Activated T-cell treated with anti-CD3 and anti-CD28 coated beads, Interleukin-2, amount 50 U/mL, for 72 hours (primary cell): ENCODE measurements at regions not wholly inside any gene's neighbourhood (a gene's known extent, or its start where the extent isn't known, plus 50 kb on each side); places are given as distances from the start of the nearest gene placed in this dataset.

ENCODE experiments used
- ATAC-seq, 2 donors: fragments of 150-1000 bp; cut with Tn5 transposase; replicated peaks in 1 of 2; 2 replicates each; pipeline ENCODE4 v1.10.0; 2021; ENCODE audit warnings: moderate library complexity in 2 of 2, mild to moderate bottlenecking in 1 of 2
- DNase-seq, 2 donors: peaks; one replicate each; pipeline ENCODE4 v3.0.0; 2021 to 2022; ENCODE audit warnings: mixed read lengths in 1 of 2
- H3K27ac Mint-ChIP-seq: one replicate; pipeline ENCODE4 v1.8.0; 2022; ENCODE audit warnings: mild to moderate bottlenecking, moderate library complexity, mixed read lengths
- H3K27me3 Mint-ChIP-seq: one replicate; pipeline ENCODE4 v1.8.0; 2022; ENCODE audit warnings: low read depth, mixed read lengths
- H3K36me3 Mint-ChIP-seq, 2 donors: one replicate each; pipeline ENCODE4 v1.8.0; 2022; ENCODE audit warnings: mixed read lengths in 2 of 2, mild to moderate bottlenecking in 1 of 2; ENCODE audit not compliant: insufficient read depth in 2 of 2
- H3K4me1 Mint-ChIP-seq: one replicate; pipeline ENCODE4 v1.8.0; 2022; ENCODE audit warnings: low read depth, mixed read lengths
- H3K4me3 Mint-ChIP-seq, 2 donors: one replicate each; pipeline ENCODE4 v1.8.0; 2022; ENCODE audit warnings: mild to moderate bottlenecking in 2 of 2, mixed read lengths in 2 of 2, moderate library complexity in 2 of 2
- H3K9me3 Mint-ChIP-seq, 2 donors: one replicate each; pipeline ENCODE4 v1.8.0; 2022; ENCODE audit warnings: mixed read lengths in 2 of 2

DNA sequence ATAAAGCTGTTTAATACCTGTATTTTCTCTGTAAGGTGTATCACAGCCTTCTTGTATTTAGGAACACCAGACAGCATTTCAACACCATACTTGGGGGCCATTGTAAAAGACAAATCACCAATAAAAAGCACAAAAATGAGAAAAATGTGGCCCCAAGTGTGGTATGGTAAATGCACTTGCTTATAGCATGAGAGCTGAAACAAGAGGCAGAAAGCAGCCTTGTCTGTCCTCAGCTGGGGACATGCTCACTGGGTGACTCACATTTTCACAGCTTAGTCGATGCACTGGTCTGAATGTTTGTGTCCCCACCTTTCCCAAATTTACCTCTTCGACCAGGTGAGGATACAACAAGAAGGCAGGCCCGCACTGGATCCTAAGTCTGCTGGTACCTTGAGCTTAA is 639.7 kb upstream of the AGA start:
- Mint-ChIP-seq H3K27me3 (no peaks in the 10 kb centered on the region), H3K27ac (no peak overlapping the region), H3K4me3 (no peak overlapping the region), H3K9me3 (peaks cover 0 to 2% of the 10 kb centered on the region in 2 donors), H3K36me3 (no peaks in the 10 kb centered on the region), H3K4me1 (no peaks in the 10 kb centered on the region)
- DNase-seq (no peak), ATAC-seq (no peak)

DNA sequence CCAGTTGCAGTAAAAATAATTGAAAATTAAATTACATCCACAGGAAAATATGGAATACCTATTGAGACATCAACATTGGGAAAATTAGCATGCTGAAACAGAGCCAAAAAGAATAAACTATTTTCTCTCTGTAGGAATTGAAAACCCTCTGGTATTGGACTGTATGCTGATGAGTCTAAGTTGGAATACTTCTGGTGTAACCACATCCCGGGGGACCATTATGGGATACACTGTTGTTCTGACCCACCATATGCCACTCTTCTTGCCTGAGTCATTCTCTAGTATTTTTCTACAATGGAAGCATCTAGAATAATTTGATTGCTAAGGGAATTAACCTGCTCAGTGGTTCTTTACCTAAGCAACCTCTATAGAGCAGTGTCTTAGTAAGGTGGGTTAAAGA is 640.7 kb upstream of the AGA start:
- DNase-seq (no peak), ATAC-seq (no peak)
- Mint-ChIP-seq H3K27me3 (no peaks in the 10 kb centered on the region), H3K4me3 (no peak overlapping the region), H3K27ac (no peak overlapping the region), H3K36me3 (no peaks in the 10 kb centered on the region), H3K4me1 (no peaks in the 10 kb centered on the region), H3K9me3 (peaks cover 0 to 2% of the 10 kb centered on the region in 2 donors)

DNA sequence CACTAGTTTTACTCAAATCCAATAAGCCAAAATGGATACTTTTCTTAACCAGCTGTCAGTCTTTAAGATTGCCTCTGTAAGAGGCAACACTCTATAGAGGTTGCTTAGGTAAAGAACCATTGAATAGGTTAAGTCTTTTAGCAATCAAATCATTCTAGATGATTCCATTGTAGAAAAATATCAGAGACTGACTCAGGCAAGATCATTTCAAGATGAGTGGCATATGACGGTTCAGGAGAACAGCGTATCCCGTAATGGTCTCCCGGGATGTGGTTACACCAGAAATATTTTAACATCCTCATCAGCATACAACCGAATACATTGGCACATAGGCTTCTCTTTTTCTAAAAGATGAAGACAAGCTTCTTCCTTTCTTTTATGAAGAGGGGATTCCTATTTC is 641.7 kb upstream of the AGA start:
- no peaks in the 10 kb centered on the region for H3K27me3 Mint-ChIP-seq
- H3K4me1 Mint-ChIP-seq, result no peaks in the 10 kb centered on the region
- H3K27ac Mint-ChIP-seq, result no peak overlapping the region
- H3K9me3 Mint-ChIP-seq, result peaks cover 2% of the 10 kb centered on the region in 2 donors
- DNase-seq, result no peak
- no peak overlapping the region for H3K4me3 Mint-ChIP-seq
- H3K36me3 Mint-ChIP-seq, result no peaks in the 10 kb centered on the region
- no peak for ATAC-seq

DNA sequence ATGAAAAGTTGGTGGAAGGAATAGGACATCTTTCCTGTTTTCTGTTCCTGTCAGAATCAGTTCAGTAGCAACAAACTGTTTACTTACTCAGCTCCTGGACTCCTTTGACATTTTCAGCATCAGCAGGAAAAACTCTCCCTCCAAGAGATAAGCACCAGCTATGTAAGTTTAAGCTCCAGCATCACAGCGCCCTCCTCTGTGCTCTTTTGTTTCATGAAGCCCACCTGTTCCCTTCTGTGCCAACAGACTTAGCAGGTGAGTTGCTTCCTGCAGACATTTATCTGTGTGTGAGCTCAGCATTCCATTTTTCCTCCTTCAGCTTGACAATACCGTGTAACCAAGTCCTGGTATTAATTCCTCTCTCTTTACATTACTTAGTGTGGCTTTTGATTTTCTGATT is 644.1 kb upstream of the AGA start:
- Mint-ChIP-seq H3K4me3 (no peak overlapping the region), H3K27ac (no peak overlapping the region), H3K27me3 (no peaks in the 10 kb centered on the region), H3K36me3 (no peaks in the 10 kb centered on the region), H3K4me1 (no peaks in the 10 kb centered on the region), H3K9me3 (peaks cover 0 to 5% of the 10 kb centered on the region in 2 donors)
- ATAC-seq (no peak), DNase-seq (no peak)

DNA sequence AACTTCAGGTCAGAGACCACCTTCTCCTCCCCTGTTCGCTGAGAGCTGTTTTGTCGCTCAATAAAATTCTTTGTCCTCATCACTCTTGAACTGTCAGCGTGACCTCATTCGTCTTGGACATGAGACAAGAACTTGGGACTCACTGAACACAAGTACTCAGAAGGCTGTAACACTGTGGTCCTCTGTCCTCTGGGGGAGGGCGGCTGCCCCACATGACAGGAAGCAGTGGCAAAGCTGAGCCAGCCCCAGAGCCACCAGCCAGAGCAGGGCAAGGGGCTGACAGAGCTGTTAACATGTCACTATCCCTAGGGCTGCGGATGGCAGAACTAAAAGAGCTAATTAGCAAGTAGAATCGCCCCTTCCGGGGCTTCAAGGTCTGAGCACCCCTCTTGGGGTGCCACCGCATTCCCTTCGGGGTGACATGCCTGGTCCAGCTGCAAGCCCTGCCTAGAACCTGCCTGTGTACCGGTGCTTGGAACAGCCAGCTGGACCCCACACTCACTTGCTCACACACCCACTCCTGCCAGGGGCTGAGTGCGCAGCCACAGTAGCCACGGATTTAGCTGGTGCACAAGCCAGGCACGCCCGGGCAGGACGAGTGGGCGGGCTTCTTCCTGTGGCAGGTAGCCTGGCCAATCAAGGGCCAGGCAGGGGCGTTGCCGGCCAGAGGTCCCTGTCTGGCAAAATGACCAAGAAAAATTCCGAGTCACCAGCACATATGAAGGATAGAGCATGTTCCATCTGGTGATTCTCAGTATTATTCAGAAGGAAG is 648.6 kb upstream of the AGA start:
- H3K4me3 Mint-ChIP-seq, result no peak overlapping the region
- no peaks in the 10 kb centered on the region for H3K27me3 Mint-ChIP-seq
- no peak for DNase-seq
- no peak overlapping the region for H3K27ac Mint-ChIP-seq
- ATAC-seq, result no peak
- H3K9me3 Mint-ChIP-seq, result peaks cover 0 to 5% of the 10 kb centered on the region in 2 donors
- no peaks in the 10 kb centered on the region for H3K4me1 Mint-ChIP-seq
- H3K36me3 Mint-ChIP-seq, result no peaks in the 10 kb centered on the region

DNA sequence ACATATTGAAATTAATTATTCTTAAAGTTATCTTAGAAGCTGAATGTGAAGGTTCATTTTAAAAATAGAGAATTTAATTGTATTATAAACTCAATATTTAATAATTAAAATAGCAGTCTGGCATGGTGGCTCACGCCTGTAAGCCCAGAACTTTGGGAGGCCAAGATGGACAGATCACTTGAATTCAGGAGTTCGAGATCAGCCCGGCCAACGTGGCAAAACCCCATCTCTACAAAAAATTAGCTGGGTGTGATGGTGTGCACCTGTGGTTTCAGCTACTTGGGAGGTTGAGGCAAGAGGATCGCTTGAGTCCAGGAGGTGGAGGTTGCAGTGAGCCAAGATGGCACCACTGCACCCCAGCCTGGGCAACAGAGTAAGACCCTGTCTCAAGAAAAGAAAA is 659.9 kb upstream of the AGA start:
- Mint-ChIP-seq H3K27ac (no peak overlapping the region), H3K27me3 (no peaks in the 10 kb centered on the region), H3K36me3 (no peaks in the 10 kb centered on the region), H3K4me1 (no peaks in the 10 kb centered on the region), H3K4me3 (no peak overlapping the region), H3K9me3 (no peaks in the 10 kb centered on the region)
- ATAC-seq (no peak), DNase-seq (no peak)

DNA sequence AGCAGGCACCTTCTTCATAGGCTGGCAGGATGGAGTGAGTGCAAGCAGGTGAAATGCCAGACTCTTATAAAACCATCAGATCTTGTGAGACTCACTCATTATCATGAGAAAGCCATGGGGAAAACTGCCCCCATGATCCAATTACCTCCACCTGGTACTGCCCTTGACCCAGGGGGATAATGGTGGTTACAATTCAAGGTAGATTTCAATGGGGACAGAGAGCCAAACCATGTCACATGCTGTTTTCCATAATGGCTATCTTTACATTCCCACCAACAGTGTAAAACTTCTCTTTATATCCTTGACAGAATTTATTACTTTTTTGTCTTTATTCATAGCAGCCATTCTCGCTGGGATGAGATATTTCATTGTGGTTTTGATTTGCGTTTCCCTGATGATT is 663.0 kb upstream of the AGA start:
- no peak overlapping the region for H3K27ac Mint-ChIP-seq
- H3K9me3 Mint-ChIP-seq, result peaks cover 0 to 2% of the 10 kb centered on the region in 2 donors
- H3K4me1 Mint-ChIP-seq, result no peaks in the 10 kb centered on the region
- H3K36me3 Mint-ChIP-seq, result no peaks in the 10 kb centered on the region
- DNase-seq, result no peak
- no peak for ATAC-seq
- H3K4me3 Mint-ChIP-seq, result no peak overlapping the region
- H3K27me3 Mint-ChIP-seq, result no peaks in the 10 kb centered on the region

DNA sequence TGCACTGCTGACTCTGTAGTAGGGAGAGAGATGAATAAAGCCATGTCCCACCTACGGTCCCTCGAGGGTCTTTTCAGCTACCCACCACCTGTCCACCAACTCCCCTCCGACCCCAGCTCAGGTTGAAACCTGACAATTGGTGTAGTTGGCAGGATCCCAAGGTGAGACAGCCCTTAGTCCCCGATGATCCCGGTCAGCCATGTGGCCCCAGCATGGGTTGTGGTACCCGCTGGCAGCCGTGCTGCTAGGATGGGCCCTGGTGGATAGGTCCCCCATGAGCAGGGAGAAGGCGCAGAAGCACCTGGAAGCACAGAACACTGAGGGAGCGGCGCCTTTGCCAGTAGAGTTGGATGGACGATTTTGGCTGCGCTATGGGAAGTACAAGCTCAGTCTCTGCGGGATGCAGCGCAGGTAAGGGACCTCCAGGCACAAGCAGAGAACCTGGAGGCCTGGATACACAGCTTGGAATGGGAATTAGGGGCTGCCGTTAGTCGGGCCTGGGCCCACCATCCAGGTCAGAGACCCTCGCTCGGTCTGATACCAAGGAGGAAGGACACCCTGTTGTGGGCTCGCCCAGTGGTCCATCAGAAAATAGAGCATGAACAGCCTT is 694.6 kb upstream of the AGA start:
- Mint-ChIP-seq H3K36me3 (no peaks in the 10 kb centered on the region), H3K4me1 (no peaks in the 10 kb centered on the region), H3K9me3 (peaks cover 0 to 4% of the 10 kb centered on the region in 2 donors), H3K27me3 (no peaks in the 10 kb centered on the region), H3K27ac (no peak overlapping the region), H3K4me3 (no peak overlapping the region)
- ATAC-seq, result no peak
- no peak for DNase-seq

DNA sequence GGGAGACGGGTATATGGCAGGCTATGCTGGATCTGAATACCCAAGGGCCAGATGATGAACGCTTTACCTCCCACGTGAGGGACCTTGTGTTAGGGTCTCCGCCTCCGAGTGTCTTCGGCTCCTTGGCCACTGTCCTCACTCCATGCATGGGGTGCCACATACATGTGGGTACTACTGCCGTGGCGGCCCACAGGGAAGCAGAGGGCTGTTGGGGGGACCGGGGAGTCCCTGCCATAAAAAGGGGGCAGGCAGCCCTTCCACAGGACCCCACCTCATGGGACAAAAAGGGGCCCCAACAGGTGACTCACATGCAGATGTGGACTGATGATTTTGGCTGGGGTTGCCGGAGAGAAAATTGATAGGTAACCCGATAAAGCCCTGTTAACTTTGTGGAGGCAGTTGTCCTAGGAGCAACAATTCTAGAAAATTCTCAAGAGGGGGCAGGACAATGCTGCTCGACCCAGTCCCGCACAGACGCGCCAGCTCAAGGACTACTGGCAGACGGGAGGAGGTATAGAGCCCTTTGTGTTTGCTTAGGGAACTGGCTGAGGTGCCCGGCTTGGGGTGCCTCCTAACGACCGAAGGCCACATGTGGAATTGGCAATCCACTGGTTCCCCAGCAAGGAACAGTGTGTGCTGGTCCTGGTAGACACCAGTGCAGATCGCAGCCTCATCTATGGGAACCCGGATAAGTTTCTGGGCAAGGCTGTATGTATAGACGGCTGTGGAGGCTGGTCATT is 695.7 kb upstream of the AGA start:
- H3K9me3 Mint-ChIP-seq, result peaks cover under 1 to 7% of the 10 kb centered on the region in 2 donors
- no peak overlapping the region for H3K4me3 Mint-ChIP-seq
- H3K36me3 Mint-ChIP-seq, result no peaks in the 10 kb centered on the region
- H3K27me3 Mint-ChIP-seq, result no peaks in the 10 kb centered on the region
- DNase-seq, result no peak
- no peak overlapping the region for H3K27ac Mint-ChIP-seq
- no peaks in the 10 kb centered on the region for H3K4me1 Mint-ChIP-seq
- ATAC-seq, result no peak

DNA sequence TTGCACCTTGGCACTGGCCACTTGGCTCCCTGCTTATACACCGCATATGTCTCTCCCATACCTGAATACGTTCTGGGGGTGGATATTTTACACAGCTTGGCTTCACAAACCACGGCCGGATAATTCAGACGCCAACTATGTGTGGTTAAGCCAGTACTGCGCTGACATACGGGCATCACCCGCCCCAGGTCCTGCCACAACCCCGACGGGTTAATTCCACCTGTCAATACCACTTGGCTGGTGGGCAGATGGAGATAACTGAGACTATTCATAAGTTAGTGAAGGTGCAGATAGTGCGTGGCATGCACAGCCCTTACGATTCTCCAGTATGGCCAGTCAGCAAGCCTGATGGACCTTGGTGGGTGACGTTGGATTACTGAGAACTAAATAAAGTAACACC is 696.3 kb upstream of the AGA start:
- Mint-ChIP-seq H3K27ac (no peak overlapping the region), H3K27me3 (no peaks in the 10 kb centered on the region), H3K4me1 (no peaks in the 10 kb centered on the region), H3K36me3 (no peaks in the 10 kb centered on the region), H3K9me3 (peaks cover 3 to 7% of the 10 kb centered on the region in 2 donors), H3K4me3 (no peak overlapping the region)
- no peak for ATAC-seq
- no peak for DNase-seq

DNA sequence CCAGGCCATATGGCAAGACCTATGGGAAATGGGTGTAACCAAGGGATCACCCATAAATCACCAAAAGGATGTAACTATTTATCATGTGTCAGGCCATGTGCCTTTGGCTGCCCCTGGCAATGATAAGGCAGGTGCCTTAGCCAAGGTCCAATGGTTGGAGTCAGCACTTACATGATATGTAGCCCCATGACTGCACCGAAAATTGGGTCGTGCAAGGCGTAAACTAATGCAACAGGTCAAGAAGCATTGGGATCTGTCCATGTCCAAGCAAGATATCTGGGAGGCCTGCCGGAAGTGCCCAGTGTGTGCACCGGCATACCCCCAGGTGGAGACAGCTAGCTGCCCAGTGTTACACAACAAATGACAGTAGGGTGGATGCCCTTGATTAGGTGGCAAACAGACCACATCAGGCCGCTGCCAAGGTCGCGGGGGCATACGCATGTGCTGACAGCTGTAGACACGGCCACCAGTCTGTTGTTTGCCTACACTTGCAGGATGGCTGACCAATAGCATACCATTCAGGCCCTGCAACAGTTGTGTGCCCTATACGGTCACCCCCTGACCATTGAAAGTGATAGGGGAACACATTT is 698.2 kb upstream of the AGA start:
- Mint-ChIP-seq H3K4me3 (no peak overlapping the region), H3K4me1 (no peaks in the 10 kb centered on the region), H3K27me3 (no peaks in the 10 kb centered on the region), H3K36me3 (no peaks in the 10 kb centered on the region), H3K27ac (no peak overlapping the region), H3K9me3 (peaks cover 3 to 4% of the 10 kb centered on the region in 2 donors)
- ATAC-seq, result no peak
- no peak for DNase-seq

DNA sequence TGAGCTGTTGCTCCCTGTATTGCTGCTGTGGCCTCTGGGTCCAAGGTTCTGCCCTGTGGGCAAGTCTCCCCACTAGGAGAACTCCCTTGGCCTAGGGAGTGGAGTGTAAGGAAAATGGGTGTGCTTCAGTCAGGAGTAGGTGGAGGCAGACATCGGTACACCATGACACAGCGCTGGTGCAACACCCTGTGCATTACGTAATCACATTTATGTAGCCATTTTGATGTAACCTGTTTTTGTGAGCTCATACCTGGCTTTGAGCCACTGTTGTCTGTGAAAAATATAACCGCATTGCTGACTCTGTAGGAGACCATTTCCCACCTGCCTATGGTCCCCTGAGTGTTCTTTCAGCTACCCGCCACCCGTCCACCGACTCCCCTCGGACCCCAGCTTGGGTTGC is 700.5 kb upstream of the AGA start:
- no peak overlapping the region for H3K4me3 Mint-ChIP-seq
- no peak overlapping the region for H3K27ac Mint-ChIP-seq
- ATAC-seq (no peak), DNase-seq (no peak)
- H3K36me3 Mint-ChIP-seq, result no peaks in the 10 kb centered on the region
- H3K9me3 Mint-ChIP-seq, result peaks cover 3 to 4% of the 10 kb centered on the region in 2 donors
- no peaks in the 10 kb centered on the region for H3K4me1 Mint-ChIP-seq
- H3K27me3 Mint-ChIP-seq, result no peaks in the 10 kb centered on the region

DNA sequence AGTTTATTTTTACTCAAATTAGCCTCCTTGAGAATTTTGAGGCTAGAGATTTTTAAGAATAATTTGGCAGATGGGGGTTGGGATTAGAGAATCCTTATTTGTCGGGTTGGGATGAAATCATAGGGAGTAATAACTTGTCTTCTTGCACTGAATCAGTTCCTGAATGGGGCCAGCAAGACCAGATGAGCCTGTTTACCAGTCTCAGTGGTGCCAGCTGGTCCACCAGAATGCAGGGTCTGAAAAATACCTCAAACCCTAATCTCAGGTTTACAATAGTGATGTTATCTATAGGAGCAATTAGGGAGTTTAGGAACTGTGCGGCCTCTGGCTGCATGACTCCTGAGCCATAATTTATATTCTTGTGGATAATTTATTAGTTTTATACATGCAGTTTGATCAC is 705.9 kb upstream of the AGA start:
- no peak for ATAC-seq
- no peak for DNase-seq
- H3K4me3 Mint-ChIP-seq, result no peak overlapping the region
- no peaks in the 10 kb centered on the region for H3K27me3 Mint-ChIP-seq
- H3K36me3 Mint-ChIP-seq, result no peaks in the 10 kb centered on the region
- no peaks in the 10 kb centered on the region for H3K4me1 Mint-ChIP-seq
- peaks cover 0 to under 1% of the 10 kb centered on the region in 2 donors for H3K9me3 Mint-ChIP-seq
- no peak overlapping the region for H3K27ac Mint-ChIP-seq
